ENCODE measurements at regions not wholly inside any gene's neighbourhood (a gene's known extent, or its start where the extent isn't known, plus 50 kb on each side); places are given as distances from the start of the nearest gene placed in this dataset.
"Not testable (repeated sequence)": the region's sequence is repeated elsewhere in the genome, so short reads cannot be mapped to it uniquely, and the experiment has no call there.

GRCh38 chr7:119633812-119634211, 639.2 kb upstream of the KCND2 start:
- not testable (repeated sequence) for TF ChIP-seq CTCF (IDR thresholded peaks at IDR 0.05; ENCODE audit: low read depth, low read length, missing input control); MAX (IDR thresholded peaks at IDR 0.05); ATF3 (IDR thresholded peaks at IDR 0.05); REST (IDR thresholded peaks at IDR 0.05)

Measured in liver (tissue), 3 donors.